Activated CD4-positive, alpha-beta T cell treated with anti-CD3 and anti-CD28 coated beads, Interleukin-2, amount 50 U/mL, for 48 hours (primary cell): ENCODE measurements at regions not wholly inside any gene's neighbourhood (a gene's known extent, or its start where the extent isn't known, plus 50 kb on each side); places are given as distances from the start of the nearest gene placed in this dataset.

Source experiments
- DNase-seq, 2 experiments: peaks; one replicate each; pipeline ENCODE4 v3.0.0-alpha.2; 2020

DNA sequence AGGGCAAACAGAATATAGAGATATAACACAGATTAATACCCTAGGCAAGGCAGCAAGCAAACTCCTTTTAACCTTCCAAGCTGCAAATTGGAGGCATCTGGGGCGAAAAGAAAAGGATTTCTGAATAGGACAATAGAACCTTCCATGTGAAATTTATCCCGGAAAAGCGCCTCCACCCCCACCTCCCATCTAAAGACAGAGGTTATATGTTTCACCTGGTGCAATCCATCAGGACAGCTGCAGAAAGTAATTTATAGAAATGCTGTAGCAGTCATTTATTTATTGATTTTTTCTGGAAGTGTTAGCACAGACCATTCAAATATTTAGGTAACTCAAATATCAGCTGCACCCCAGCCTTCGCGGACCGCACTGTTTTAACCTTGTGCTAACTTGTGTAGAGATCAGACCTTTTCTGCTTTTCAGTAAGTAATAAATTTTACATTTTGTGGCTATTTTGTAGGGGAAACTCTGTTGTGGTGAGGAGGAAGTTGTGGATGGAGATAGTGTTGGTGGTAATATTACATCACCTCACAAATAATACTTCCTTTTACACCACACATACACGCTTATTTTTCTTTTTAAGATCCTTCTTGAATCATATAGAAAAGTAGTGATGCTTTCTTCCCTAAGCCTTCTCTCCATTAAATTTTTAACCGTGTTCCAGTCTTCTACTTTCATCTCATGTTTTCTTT is 919.3 kb upstream of the CDH2 start:
- DNase-seq, result no peak

- no peak for DNase-seq
These were observed 910.8 kb upstream of the CDH2 start for GRCh38 chr18:29087616-29088246.

DNA sequence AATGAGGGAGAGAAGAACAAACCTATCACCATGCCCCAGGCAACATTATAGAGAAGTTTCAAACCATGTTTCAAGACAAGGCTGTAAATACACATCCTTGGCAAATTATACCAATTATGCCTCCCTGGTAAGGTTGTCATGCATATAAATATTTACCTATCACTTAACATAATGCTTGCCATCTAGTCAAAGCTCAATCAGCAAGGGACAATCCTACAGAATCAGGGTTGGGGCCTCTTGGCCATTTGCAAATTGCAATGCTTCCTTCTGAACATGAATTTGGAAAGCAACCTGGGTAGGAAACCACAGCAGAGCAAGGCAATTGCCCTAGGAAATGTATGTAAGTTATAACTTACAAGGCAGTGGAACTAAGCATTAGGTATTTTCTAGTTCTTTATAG is 907.2 kb upstream of the CDH2 start:
- DNase-seq, result no peak

DNA sequence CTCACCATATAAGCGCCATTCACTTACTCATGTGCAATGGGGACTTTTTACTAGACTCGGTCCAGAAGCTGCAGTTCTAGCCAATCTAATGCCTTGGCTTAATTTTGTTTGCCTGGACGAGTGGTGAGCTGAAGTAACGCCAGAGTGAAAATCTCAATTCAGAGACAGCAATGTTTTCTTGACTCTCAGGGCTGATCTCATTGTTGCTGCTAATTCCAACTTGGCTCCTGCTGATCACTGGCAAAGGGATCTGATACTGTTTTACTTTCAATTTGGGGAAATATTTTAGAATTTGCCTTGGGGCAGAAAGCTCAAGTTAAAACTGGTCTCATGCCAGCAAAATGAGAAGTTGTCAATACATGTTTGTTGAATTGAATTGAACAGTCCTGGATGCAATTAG is 906.6 kb upstream of the CDH2 start:
- DNase-seq, result no peak

DNA sequence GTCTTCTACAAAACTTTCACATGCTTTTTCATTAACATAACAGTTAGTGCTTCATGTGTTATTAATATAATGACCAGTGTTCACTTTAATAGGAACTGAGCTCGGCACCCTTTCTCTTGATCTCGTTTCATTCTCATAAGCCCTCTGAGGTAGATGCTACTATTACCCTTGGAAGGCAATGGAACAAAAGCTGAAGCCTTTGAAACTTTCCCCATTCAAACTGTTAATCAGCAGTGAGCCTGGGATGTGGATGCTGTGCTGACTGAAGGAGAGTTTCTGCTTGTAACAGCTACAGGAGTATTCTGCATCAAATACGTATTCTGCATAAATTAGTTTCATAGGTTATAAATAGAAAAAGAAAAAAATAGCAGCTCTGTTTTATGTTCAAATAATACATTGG is 904.0 kb upstream of the CDH2 start:
- DNase-seq, result no peak

- DNase-seq, result no peak
These were observed 901.3 kb upstream of the CDH2 start for GRCh38 chr18:29078273-29078672.

DNA sequence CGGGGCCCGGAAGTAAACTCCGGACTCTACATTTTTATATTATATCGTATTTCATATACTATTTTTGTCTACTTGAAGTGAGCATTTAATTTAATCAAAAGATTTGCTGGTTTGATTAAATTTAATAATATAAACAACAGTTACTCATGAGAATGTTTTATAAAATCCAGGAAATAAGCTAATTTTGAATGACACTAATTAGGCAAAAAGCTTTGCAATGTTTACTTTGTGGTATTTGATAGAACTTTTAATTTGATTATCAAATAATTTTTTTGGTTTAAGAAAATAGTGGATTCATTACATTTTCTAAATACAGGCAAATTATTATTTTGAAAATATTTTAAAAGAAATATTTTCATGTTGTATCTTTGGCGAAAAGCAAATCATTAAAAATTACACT is 900.4 kb upstream of the CDH2 start:
- DNase-seq, result no peak

GRCh38 chr18:29076645-29077044 is 899.7 kb upstream of the CDH2 start:
- DNase-seq, result no peak

GRCh38 chr18:29074147-29074546 is 897.2 kb upstream of the CDH2 start:
- no peak for DNase-seq

DNA sequence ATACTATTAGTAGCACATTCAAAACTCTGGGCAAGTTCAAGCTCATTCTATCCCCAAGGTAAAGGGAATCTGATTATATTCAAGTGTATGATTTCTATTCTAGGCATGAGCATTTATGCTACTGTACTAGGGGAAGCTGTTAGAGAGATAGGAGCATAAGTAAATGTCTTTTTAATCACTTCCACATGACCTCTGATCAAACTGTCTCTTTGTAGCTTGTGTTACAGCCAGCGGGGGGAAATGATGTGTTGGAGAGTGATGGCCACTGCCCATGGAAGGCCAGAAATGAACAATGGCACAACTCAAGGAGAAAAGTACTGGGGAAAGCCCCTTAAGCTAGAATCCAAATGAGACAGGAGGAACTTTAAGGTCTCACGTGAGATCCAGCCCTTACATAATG is 894.9 kb upstream of the CDH2 start:
- no peak for DNase-seq

- DNase-seq, result no peak
These were observed 886.4 kb upstream of the CDH2 start for GRCh38 chr18:29063346-29063745.

DNA sequence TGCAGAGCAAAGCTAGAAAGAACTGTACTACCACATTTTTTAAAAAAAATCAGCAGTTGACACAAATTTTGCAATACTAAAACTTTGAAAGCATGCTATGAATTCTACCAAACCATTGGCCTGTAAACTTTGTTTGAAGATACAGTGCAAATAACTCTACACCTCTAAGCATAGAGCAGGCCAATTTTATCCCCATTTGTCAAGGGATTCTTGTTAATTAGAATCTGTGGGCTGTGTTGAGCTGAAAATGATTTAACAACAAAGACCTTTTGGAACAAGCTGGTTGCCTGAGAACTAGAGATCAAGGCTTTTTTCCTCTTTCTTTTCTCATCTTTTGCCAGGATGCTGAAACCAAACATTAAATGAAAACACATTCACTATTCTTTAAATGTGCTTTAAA is 886.0 kb upstream of the CDH2 start:
- DNase-seq, result no peak

- DNase-seq, result no peak
These were observed 883.4 kb upstream of the CDH2 start for GRCh38 chr18:29060349-29060748.

GRCh38 chr18:29057703-29058102 is 880.8 kb upstream of the CDH2 start:
- no peak for DNase-seq

DNA sequence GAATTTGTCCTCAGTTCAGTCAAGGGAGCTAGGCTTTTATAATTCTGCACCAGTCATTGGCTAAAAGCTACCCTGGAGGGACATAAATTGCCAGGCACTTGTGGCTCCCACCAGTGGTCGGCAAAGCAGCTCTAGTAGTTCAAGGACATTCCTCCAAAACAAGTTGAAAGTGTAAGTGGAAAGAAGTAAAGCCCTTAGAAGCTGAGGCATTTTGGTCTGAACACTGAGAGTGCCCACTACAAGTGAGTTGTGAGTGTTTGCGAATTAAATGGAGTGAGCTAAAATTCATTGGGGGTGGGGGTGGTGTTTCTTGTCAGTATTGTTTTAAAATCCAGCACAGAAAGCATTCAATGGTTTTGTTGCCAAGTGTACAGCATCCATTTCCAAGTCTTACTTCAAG is 879.9 kb upstream of the CDH2 start:
- no peak for DNase-seq

GRCh38 chr18:29041976-29042375 is 865.0 kb upstream of the CDH2 start:
- no peak for DNase-seq

DNA sequence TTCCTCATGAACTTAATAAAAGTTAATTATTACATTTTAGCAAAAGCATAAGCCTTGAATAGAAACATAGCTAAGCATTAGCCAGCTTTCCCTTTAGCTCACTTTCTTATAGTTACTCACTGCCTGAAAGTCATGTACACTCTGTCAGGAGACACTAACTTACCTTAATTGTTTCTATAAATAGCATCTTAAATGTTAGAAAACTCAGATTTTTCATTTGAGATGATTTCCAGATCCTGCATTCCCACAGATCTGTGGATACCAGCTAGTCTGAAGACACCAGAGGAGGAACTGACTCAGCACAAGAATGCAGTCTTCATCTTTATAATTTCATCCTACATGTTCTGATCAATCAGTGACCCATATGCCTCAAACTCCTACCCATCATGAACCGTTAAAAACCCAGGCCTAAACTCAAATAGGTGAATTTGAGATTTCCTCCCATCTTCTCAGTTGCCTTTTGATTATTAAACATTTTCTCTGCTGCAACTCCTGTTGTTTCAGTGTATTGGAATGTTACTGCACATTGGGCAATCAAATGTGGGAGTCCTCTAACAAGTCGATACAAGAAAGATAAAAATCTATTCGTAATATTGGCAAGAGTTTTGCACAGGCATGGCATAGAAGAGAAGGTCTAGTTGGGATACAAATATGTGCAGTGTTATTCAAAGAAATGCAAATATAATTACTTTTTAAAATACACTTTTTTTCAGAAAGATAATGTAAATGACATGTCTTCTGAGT is 857.4 kb upstream of the CDH2 start:
- no peak for DNase-seq

- DNase-seq, result no peak
These were observed 851.6 kb upstream of the CDH2 start for GRCh38 chr18:29028560-29028959.

- DNase-seq, result no peak
These were observed 842.0 kb upstream of the CDH2 start for GRCh38 chr18:29018976-29019375.

DNA sequence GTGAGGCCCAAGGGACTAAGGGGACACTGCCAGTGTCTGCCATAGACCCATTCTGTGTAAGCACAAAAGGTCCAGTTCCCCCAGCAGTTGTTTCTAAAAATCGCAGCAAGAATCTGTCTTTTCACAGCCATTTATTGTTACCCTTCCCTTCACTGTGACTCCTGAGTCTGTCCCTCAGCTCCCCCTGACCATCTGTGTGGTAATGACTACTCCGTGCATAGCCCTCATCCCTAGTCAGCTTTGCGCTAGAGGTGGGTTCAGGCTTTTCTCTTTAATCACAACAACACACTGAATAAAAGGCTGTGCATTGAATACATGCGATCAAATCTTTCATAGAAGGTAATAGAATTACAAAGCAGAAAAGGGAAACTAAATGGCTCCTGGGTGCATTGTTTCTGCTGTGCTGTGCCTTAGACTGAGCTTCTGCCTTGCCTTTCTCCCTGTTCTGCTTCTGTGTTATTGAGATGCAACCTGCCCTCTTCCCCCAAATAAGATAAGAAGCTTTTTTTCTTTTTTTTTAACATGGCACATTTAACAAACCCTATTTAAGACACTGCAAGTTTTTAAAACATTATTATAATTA is 836.0 kb upstream of the CDH2 start:
- DNase-seq, result no peak

GRCh38 chr18:29012364-29012763 is 835.4 kb upstream of the CDH2 start:
- DNase-seq, result no peak

DNA sequence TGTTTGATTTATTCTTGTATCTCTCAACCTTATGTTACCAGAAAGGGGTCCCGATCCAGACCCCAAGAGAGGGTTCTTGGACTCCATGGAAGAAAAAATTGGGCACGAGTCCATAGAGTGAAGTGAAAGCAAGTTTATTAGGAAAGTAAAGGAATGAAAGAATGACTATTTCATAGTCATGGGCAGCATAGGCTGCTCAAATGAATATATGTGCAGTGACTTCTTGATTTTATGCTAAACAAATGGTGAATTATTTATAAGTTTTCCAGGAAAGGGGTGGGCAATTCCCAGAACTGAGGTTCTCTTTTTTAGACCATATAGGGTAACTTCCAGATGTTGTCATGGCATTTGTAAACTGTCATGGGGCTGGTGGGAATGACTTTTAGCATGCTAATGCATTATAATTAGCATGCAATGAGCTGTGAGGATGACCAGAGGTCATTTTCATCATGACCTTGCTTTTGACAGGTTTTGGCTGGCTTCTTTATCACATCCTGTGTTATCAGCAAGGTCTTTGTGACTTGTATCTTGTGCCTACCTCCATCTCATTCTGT is 832.4 kb upstream of the CDH2 start:
- DNase-seq, result no peak

GRCh38 chr18:29008809-29009208 is 831.9 kb upstream of the CDH2 start:
- no peak for DNase-seq
